NCI-H2196 treated with DMSO at 0.1 percent for 48 hours (cell line): ENCODE measurements at regions not wholly inside any gene's neighbourhood (a gene's known extent, or its start where the extent isn't known, plus 50 kb on each side); places are given as distances from the start of the nearest gene placed in this dataset.

Source experiments
- DNase-seq: peaks from one replicate; lab custom pipeline; 2025; ENCODE audit not compliant: unreplicated experiment; lab: John Stamatoyannopoulos, UW

DNA sequence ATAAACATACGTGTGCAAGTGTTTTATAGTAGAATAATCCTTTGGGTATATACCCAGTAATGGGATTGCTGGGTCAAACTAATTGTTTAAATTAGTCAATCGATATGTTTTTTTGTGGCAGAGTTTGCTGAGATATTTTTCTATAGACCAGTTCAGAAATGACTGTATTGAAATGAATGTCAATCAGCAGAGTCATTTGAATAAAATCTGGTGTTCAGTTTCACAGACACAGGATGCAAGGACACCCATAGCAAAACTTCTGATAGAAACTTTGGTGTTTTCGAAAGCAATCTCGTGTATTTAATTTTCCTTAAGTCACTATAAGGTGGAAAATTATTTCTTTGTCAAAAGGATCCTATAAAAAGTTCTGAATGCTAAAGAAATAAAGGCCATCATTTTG is 434.4 kb downstream of the RAP2B start:
- DNase-seq, result no peak

- no peak for DNase-seq
Observed at GRCh38 chr3:153599685-153600084, 437.7 kb downstream of the RAP2B start.

DNA sequence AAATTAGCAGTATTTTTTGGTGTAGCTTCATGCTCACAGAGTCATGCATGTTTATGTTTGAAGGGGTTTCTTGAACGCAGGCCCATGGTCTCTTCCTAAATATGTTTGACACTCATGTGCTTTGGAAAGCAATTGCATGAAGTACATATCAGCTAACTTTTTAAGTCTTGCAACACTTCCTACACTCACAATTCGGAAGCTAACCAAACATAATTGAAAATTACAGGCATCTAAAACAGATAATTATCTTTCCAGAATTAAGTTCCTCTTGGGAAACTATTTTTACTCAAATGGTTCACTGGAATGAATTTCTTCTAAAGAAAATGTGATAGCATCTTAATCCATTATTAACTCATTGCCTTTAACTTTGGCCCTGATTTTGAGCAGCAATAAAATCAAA is 438.9 kb downstream of the RAP2B start:
- DNase-seq, result no peak

DNA sequence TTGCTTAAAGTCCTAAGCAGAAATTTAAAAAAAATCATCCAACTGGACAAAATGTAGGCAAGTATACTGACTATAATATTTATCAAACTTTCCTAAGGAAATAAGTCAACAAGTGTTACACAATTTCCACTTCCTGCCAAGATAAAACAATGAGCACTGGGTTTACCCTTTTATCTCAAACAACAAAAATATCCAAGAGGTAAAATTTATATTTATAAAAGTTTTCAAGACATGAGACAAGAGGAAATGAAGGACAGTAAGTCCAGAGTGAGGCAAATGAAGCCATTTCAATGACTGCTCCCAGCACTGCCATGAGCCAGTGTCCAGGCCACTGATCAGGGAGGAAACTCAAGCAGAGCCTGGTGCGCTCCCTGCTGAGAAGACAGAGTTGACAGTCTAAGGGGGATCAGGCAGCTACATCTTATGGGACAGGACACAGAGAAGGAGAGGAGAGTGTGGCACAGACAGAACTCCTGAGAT is 439.4 kb downstream of the RAP2B start:
- DNase-seq, result no peak

- no peak for DNase-seq
Observed at GRCh38 chr3:153602801-153603200, 440.8 kb downstream of the RAP2B start.

GRCh38 chr3:153614140-153614539 is 452.1 kb downstream of the RAP2B start:
- DNase-seq, result no peak

- no peak for DNase-seq
Observed at GRCh38 chr3:153614563-153614962, 452.5 kb downstream of the RAP2B start.

- DNase-seq, result no peak
Observed at GRCh38 chr3:153615863-153616262, 453.8 kb downstream of the RAP2B start.

- no peak for DNase-seq
Observed at GRCh38 chr3:153617463-153617862, 455.4 kb downstream of the RAP2B start.

GRCh38 chr3:153618176-153618575 is 456.1 kb downstream of the RAP2B start:
- DNase-seq, result no peak

DNA sequence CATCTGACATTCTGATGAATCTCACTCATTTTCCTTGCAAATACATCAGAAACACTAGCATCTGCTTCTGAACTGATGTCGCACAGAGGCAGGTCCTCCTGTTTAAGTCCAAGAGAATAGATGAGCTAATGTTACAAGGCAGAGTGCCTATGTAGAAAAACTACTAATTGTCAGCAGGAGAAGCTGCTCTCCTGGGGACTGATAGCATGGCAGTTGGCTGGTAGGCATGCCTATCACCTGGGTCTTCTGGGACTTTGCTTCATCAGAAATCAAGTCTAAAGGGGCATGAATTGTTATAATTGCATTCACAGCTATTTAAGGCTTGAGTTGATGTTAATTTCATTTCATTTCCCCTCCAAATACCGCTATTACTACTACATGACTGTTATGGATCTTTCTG is 457.2 kb downstream of the RAP2B start:
- DNase-seq, result no peak

DNA sequence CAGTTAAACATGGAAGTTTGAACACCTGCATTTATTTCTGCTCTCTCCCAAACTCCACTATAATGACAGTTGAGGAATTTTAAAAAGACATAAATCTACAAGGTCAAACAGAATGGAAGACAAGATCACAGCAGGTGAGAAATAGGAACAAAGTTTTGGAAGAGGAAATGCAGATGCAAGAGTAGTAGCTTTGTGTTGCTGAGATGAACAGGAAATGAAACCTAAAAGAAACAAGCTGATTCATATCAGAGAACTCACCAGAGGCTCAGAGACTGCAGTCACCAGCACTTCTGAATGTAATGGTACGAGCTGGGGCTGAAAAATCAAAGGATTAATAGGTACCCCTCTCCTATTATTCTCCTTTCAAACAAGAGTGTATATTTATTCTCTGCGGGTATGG is 459.9 kb downstream of the RAP2B start:
- no peak for DNase-seq

DNA sequence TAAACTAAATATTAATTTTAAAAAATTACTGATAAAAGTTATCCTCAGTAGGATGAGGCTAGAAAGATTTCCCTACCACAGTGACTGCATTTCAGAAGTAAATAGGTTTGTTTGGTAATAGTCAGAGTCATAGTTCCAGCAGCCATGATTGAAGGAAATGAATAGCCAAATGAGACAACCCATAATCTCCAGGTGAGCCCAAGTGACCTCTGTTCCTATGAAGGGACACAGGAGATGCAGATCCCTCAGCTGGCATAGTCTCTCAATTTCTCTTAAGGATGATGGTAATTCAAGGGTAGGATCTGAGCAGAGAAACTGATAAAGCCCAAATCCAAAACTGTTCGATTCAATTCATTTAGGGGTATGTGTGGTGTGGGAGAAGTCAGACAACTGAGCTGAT is 461.8 kb downstream of the RAP2B start:
- DNase-seq, result no peak

GRCh38 chr3:153624310-153625030 is 462.4 kb downstream of the RAP2B start:
- DNase-seq, result no peak

GRCh38 chr3:153625506-153625905 is 463.5 kb downstream of the RAP2B start:
- no peak for DNase-seq

GRCh38 chr3:153626158-153626557 is 464.1 kb downstream of the RAP2B start:
- no peak for DNase-seq

DNA sequence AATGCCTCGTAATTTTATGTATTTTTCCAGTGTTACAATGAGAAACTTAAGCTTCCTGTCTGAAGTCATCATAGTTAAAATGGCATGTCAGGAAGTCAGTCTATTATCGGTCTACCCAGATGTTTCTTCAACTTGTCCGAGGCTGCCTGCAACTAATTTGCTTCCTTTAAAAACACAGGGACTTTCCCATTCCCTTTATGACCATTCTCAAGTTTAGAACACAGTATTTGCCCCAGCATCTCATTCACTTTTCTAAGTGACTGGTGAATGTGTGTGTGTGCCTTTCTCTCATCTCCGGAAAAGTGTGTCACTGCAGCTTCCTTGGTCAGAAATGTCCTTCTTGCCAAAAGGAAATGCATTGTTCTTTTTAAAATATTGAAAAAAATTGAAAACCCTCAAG is 466.6 kb downstream of the RAP2B start:
- DNase-seq, result no peak

DNA sequence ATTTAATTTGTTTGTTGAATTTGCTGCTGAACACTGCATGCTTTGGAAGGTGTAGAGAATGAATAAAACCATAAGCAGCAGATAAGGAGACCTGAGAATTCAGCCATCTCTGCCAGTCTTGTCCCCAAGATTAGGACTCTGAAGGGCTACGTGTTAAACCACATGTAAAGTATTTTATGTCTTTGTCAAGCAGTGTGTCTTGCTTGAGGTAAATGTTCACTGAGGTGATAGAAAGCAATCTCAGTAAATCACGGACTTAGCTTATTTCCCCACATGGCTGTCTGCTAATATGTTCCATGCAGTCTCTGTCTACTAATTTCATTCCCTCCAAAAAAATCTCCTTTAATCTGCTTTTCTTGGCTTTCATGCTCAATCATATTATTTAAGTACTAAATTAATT is 467.1 kb downstream of the RAP2B start:
- DNase-seq, result no peak

GRCh38 chr3:153631102-153631501 is 469.1 kb downstream of the RAP2B start:
- no peak for DNase-seq

GRCh38 chr3:153631664-153632063 is 469.6 kb downstream of the RAP2B start:
- DNase-seq, result no peak

DNA sequence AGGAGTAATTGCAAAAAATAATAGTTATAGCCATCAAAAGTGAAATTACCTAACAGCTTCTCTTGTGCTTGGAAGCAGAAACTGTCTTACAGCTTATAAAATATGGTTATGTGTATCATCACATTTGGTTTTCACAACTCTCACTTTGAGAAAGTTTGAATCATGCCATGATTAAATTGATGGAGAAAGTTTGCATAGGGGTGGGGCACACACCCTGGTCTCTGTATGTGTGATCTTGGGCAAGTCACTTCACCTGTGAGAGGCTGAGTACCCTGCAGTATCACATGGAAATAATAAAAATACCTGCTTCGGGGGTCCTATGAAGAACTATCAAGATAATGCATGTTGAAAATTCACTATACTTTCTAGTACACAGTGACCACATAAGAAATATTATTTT is 471.4 kb downstream of the RAP2B start:
- no peak for DNase-seq

GRCh38 chr3:153634683-153635082 is 472.7 kb downstream of the RAP2B start:
- no peak for DNase-seq

DNA sequence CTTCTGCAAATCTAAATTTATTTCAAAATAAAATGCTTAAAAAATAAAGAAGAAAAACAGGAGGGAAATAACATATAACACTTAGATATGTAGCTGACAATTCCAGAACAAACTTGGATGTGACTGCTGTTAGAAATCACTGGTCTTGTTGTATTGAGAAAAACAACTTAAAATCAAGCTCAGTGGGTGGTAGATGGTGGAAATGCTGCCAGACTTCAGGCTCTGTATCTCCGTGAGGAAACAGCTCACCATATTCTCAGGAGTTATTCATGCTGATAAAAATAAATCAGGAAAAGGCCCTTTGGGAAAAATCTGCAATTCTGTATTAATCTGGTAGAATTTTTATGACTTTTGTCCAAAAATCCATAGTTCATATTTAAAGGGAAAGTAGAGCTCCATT is 477.6 kb downstream of the RAP2B start:
- no peak for DNase-seq
